HG03103 (cell line): ENCODE measurements at regions not wholly inside any gene's neighbourhood (a gene's known extent, or its start where the extent isn't known, plus 50 kb on each side); places are given as distances from the start of the nearest gene placed in this dataset.

Source experiments
- ATAC-seq: cut with Tn5 transposase; IDR thresholded peaks from one replicate; pipeline ENCODE4 v1.9.1; 2021; ENCODE audit warnings: low read depth; ENCODE audit not compliant: unreplicated experiment

- ATAC-seq: no peak
Measured at GRCh38 chr1:84759756-84760155, 69.5 kb upstream of the SSX2IP start.

GRCh38 chr1:84758968-84759491 is 68.8 kb upstream of the SSX2IP start:
- ATAC-seq: no peak

GRCh38 chr1:84758476-84758875 is 68.2 kb upstream of the SSX2IP start:
- ATAC-seq: no peak

GRCh38 chr1:84757301-84757700 is 67.0 kb upstream of the SSX2IP start:
- no peak for ATAC-seq

- no peak for ATAC-seq
Measured at GRCh38 chr1:84756455-84757082, 66.3 kb upstream of the SSX2IP start.

- no peak for ATAC-seq
Measured at GRCh38 chr1:84756001-84756400, 65.7 kb upstream of the SSX2IP start.

GRCh38 chr1:84755216-84755615 is 65.0 kb upstream of the SSX2IP start:
- ATAC-seq: no peak

GRCh38 chr1:84754386-84754703 is 64.1 kb upstream of the SSX2IP start:
- ATAC-seq: no peak

GRCh38 chr1:84753516-84754385 is 63.5 kb upstream of the SSX2IP start:
- ATAC-seq: peak; percentile 85

GRCh38 chr1:84750110-84750730 is 60.0 kb upstream of the SSX2IP start:
- no peak for ATAC-seq

GRCh38 chr1:84749427-84749826 is 59.2 kb upstream of the SSX2IP start:
- no peak for ATAC-seq

- no peak for ATAC-seq
Measured at GRCh38 chr1:84748364-84748763, 58.1 kb upstream of the SSX2IP start.

GRCh38 chr1:84745857-84746256 is 55.6 kb upstream of the SSX2IP start:
- no peak for ATAC-seq

GRCh38 chr1:84743896-84744295 is 53.6 kb upstream of the SSX2IP start:
- ATAC-seq: no peak

GRCh38 chr1:84742653-84743052 is 52.4 kb upstream of the SSX2IP start:
- no peak for ATAC-seq

- no peak for ATAC-seq
Measured at GRCh38 chr1:84740050-84740714, 49.9 kb upstream of the SSX2IP start.
